Aorta (tissue), 5 donors: ENCODE measurements at regions not wholly inside any gene's neighbourhood (a gene's known extent, or its start where the extent isn't known, plus 50 kb on each side); places are given as distances from the start of the nearest gene placed in this dataset.
"Not testable (repeated sequence)": the region's sequence is repeated elsewhere in the genome, so short reads cannot be mapped to it uniquely, and the experiment has no call there.

ENCODE experiments used
- ATAC-seq: fragments of 200-7000 bp; cut with Tn5 transposase; one replicate; pipeline ENCODE4 v1.9.1; 2022; ENCODE audit warnings: moderate library complexity; ENCODE audit not compliant: low FRiP score
- DNase-seq, 2 donors: peaks; one replicate each; pipeline ENCODE4 v3.0.0-alpha.2; 2020
- H3K27ac ChIP-seq, 2 donors: one replicate each; pipeline ENCODE4 v1.5.1; 2013; ENCODE audit warnings: low read length in 2 of 2, mild to moderate bottlenecking in 2 of 2, moderate library complexity in 2 of 2, control low read depth in 1 of 2, inconsistent platforms in 1 of 2, low read depth in 1 of 2
- H3K27me3 ChIP-seq, 2 donors: one replicate each; pipeline ENCODE4 v1.6.1; 2013; ENCODE audit warnings: control low read depth in 1 of 2, low read length in 1 of 2, mild to moderate bottlenecking in 1 of 2, moderate library complexity in 1 of 2; ENCODE audit not compliant: insufficient read depth in 2 of 2, control insufficient read depth in 1 of 2
- H3K36me3 ChIP-seq, 2 donors: one replicate each; pipeline ENCODE4 v1.6.1; 2013; ENCODE audit warnings: control low read depth in 1 of 2, low read length in 1 of 2, mild to moderate bottlenecking in 1 of 2; ENCODE audit not compliant: insufficient read depth in 2 of 2, control insufficient read depth in 1 of 2
- H3K4me1 ChIP-seq, 2 donors: one replicate each; pipeline ENCODE4 v1.6.1; 2013; ENCODE audit warnings: low read length in 2 of 2, control low read depth in 1 of 2, mild to moderate bottlenecking in 1 of 2, moderate library complexity in 1 of 2; ENCODE audit not compliant: insufficient read depth in 2 of 2, control insufficient read depth in 1 of 2
- H3K4me3 ChIP-seq, 2 donors: one replicate each; pipeline ENCODE4 v1.5.1; 2013; ENCODE audit warnings: low read length in 2 of 2, control low read depth in 1 of 2, mild to moderate bottlenecking in 1 of 2
- H3K9me3 ChIP-seq: one replicate; pipeline ENCODE4 v1.6.1; 2013; ENCODE audit warnings: mild to moderate bottlenecking, low read length; ENCODE audit not compliant: control insufficient read depth
- WGBS, 2 donors: extraction: QIAGEN DNeasy Blood & Tissue Kit; methylation state at CpG; one replicate each; pipeline ENCODE4 v1.1.7; 2013; 5-methylcytosine and 5-hydroxymethylcytosine counted together
- intact Hi-C, 2 donors: fragments of 100-400 bp; cut with DNase I; formaldehyde crosslinking; loops; one replicate each; pipeline versions ENCODE4 v1.14.2 to v1.15.0; 2022
- donor health status: healthy with polysubstance abuse.
- donor health status: Bipolar disorder and iron deficiency.
- donor health status: DM: no; HTN: no; CAD: no.
- donor health status: DM: no; HTN: no; CAD: no.
- donor health status: DM: yes; HTN: yes; CAD: no.

GRCh38 chr2:89142959-89143358 lies 451.5 kb downstream of the RPIA start:
- not testable (repeated sequence) for H3K36me3 ChIP-seq, H3K4me3 ChIP-seq, DNase-seq, H3K27ac ChIP-seq, H3K27me3 ChIP-seq, ATAC-seq, H3K4me1 ChIP-seq, H3K9me3 ChIP-seq
- intact Hi-C loops, result loop anchor here in 1 of 2 donors (10.0 kb wide), 1 partner anchor 258 kb away; no protein-coding TSS in a partner anchor
- 21 to 31% methylated on average over 5 of the region's 5 CpGs for WGBS, 2 donors

- ATAC-seq, H3K27ac ChIP-seq, H3K9me3 ChIP-seq, H3K4me3 ChIP-seq, DNase-seq, H3K4me1 ChIP-seq, H3K36me3 ChIP-seq, H3K27me3 ChIP-seq: not testable (repeated sequence)
- intact Hi-C loops, result loop anchor here in 1 of 2 donors (10.0 kb wide), 1 partner anchor 261 kb away; no protein-coding TSS in a partner anchor
- 89 to 90% methylated on average over 1 of the region's 1 CpG for WGBS, 2 donors
These were observed 453.9 kb downstream of the RPIA start for GRCh38 chr2:89145342-89145741.

DNA sequence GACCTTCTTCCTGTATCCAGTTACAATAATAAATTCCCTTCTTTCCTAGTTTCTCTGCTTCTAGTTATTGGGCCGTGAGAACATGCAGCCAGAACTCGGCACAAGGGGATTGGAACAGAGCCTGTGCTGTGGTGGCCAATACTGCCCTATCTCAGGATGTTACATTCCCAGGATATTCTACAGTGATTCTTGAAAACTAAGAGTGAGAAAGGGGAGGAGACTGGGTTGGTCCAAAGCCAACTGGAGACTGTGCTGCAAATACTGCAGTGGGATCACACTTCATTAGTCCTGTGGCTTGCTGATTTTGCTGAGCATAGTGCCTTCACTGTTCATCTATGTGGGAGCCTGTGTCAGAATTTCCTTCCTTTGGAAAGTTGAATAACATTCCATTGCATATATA lies 456.8 kb downstream of the RPIA start:
- H3K4me1 ChIP-seq, H3K27ac ChIP-seq, ATAC-seq, H3K4me3 ChIP-seq, DNase-seq, H3K9me3 ChIP-seq, H3K36me3 ChIP-seq, H3K27me3 ChIP-seq: not testable (repeated sequence)
- 13 to 16% methylated on average over 2 of the region's 2 CpGs for WGBS, 2 donors
- intact Hi-C loops, result loop anchor here in 1 of 2 donors (10.0 kb wide), 1 partner anchor 263 kb away; no protein-coding TSS in a partner anchor

DNA sequence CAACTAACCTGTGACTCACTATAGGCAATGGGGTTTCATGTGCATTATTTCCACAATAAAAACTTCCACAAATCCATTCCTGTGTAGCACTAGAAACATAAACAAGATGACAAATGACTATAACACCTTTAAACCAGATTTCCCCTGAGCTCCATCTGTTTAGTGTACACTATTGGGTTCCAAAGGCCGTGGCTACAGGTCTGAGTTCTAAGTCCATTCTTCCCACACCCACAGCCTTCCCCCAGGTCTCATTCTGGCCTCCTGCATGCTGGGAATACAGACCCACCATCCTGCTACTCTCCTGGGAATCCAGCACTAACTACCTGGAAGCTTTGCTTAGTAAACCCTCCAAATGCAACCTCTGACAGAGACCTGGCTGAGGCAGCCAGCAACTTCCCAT lies 460.2 kb downstream of the RPIA start:
- not testable (repeated sequence) for H3K36me3 ChIP-seq, H3K4me3 ChIP-seq, H3K4me1 ChIP-seq, H3K27ac ChIP-seq, ATAC-seq, DNase-seq, H3K9me3 ChIP-seq, H3K27me3 ChIP-seq
- WGBS, 2 donors, result 89 to 100% methylated on average over 1 of the region's 1 CpG
- intact Hi-C loops, result loop anchor here in 1 of 2 donors (10.0 kb wide), 1 partner anchor 277 kb away; no protein-coding TSS in a partner anchor

GRCh38 chr2:89152501-89152900 lies 461.0 kb downstream of the RPIA start:
- H3K9me3 ChIP-seq, DNase-seq, ATAC-seq, H3K4me1 ChIP-seq, H3K27ac ChIP-seq, H3K4me3 ChIP-seq, H3K36me3 ChIP-seq, H3K27me3 ChIP-seq: not testable (repeated sequence)
- intact Hi-C loops, result loop anchor here in 1 of 2 donors (10.0 kb wide), 1 partner anchor 278 kb away; no protein-coding TSS in a partner anchor

DNA sequence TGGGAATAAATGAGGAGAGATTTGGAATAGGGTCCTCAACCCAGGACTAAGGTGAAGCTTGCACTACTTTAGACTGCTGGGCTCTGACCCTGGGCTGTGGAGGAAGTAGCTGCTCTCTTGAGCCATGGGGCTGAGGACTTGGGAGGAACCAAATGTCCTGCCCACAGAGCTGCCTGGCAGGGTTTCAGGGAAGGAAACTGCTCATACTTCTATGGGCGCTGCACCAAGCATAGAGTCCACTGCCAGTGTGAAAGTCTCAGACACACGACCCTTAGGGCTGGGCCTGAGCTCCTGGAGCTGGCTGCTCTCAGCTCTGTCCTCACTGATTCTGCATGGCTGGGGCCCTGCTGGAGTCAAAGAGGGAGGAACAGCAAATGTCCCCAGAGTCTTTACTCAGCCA lies 461.7 kb downstream of the RPIA start:
- H3K9me3 ChIP-seq, H3K4me1 ChIP-seq, H3K27me3 ChIP-seq, H3K27ac ChIP-seq, H3K36me3 ChIP-seq, H3K4me3 ChIP-seq: not testable (repeated sequence)
- ATAC-seq (peak; percentile 38), DNase-seq (peak in 1 of 2 donors; percentile 50)
- intact Hi-C loops, result loop anchor here in 1 of 2 donors (10.0 kb wide), 1 partner anchor 278 kb away; no protein-coding TSS in a partner anchor
- WGBS, 2 donors, result 0 to 4% methylated on average over 2 of the region's 2 CpGs

DNA sequence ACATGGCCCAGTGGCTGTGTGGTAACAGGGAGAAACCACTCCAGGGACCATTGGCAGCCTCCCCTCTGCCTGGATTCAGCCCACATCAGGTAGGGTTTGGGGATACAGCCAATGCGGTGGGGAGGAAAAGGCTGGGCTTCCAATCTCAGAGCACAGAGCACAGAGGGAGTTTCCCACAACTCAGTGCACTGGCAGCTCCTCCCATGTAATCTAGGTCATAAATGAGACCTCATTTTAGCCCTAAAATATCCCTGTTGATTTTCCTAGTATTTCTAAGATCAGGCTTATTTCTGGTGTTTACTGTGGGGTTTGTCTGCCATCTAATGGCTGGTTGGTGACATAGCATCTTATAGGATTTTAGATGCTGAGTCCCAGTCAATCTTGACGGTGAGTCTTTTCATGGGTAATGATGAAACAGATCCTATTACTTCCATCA lies 462.8 kb downstream of the RPIA start:
- ATAC-seq, result peak; percentile 70
- not testable (repeated sequence) for H3K9me3 ChIP-seq, H3K27me3 ChIP-seq, H3K36me3 ChIP-seq, H3K27ac ChIP-seq, H3K4me1 ChIP-seq, H3K4me3 ChIP-seq, DNase-seq
- WGBS, 2 donors, result 29 to 78% methylated on average over 1 to 2 of the region's 2 CpGs
- intact Hi-C loops, result loop anchor here in 1 of 2 donors (10.0 kb wide), 1 partner anchor 279 kb away; no protein-coding TSS in a partner anchor

GRCh38 chr2:89160306-89160705 lies 468.8 kb downstream of the RPIA start:
- H3K4me1 ChIP-seq, DNase-seq, H3K9me3 ChIP-seq, H3K27ac ChIP-seq, ATAC-seq, H3K27me3 ChIP-seq, intact Hi-C loops, H3K4me3 ChIP-seq, H3K36me3 ChIP-seq: not testable (repeated sequence)
- 3 to 4% methylated on average over 4 to 6 of the region's 9 CpGs for WGBS, 2 donors

GRCh38 chr2:89161626-89162025 lies 470.2 kb downstream of the RPIA start:
- DNase-seq, intact Hi-C loops, H3K27ac ChIP-seq, ATAC-seq, H3K4me3 ChIP-seq, H3K9me3 ChIP-seq, H3K4me1 ChIP-seq, H3K36me3 ChIP-seq, H3K27me3 ChIP-seq: not testable (repeated sequence)
- WGBS, 2 donors, result 30 to 43% methylated on average over 2 of the region's 2 CpGs
